Heart left ventricle (tissue), 16 donors: ENCODE measurements at regions not wholly inside any gene's neighbourhood (a gene's known extent, or its start where the extent isn't known, plus 50 kb on each side); places are given as distances from the start of the nearest gene placed in this dataset.

Experiments
- ATAC-seq, 4 donors: fragments of 200-7000 bp; cut with Tn5 transposase; one replicate each; pipeline ENCODE4 v1.9.1; 2020 to 2022; ENCODE audit warnings: moderate library complexity in 4 of 4, mild to moderate bottlenecking in 3 of 4, moderate number of reproducible peaks in 1 of 4
- DNase-seq, 5 donors: peaks; one replicate each; pipeline ENCODE4 v3.0.0-alpha.2; 2020
- H3K27ac ChIP-seq, 12 donors: fragments of 200-600 bp; sonication (generic) in 4 of 12; one replicate each; pipeline versions ENCODE4 v1.5.0 to v1.8.0; 2016 to 2022; ENCODE audit warnings: mild to moderate bottlenecking in 2 of 12
- H3K27me3 ChIP-seq, 9 donors: fragments of 200-600 bp; sonication (generic) in 2 of 9; one replicate each; pipeline versions ENCODE4 v1.5.1 to v1.8.0; 2016 to 2022; ENCODE audit warnings: mild to moderate bottlenecking in 3 of 9
- H3K36me3 ChIP-seq, 9 donors: fragments of 200-600 bp; sonication (generic) in 2 of 9; one replicate each; pipeline versions ENCODE4 v1.5.0 to v1.8.0; 2018 to 2022; ENCODE audit warnings: mild to moderate bottlenecking in 2 of 9
- H3K4me1 ChIP-seq, 12 donors: fragments of 200-600 bp; sonication (generic) in 4 of 12; one replicate each; pipeline versions ENCODE4 v1.5.0 to v1.8.0; 2016 to 2022; ENCODE audit warnings: mild to moderate bottlenecking in 3 of 12
- H3K4me3 ChIP-seq, 12 donors: fragments of 200-600 bp; sonication (generic) in 4 of 12; one replicate each; pipeline versions ENCODE4 v1.5.0 to v1.8.0; 2017 to 2022; ENCODE audit warnings: mild to moderate bottlenecking in 9 of 12, moderate library complexity in 4 of 12
- H3K9me3 ChIP-seq, 12 donors: fragments of 200-600 bp; sonication (generic) in 4 of 12; one replicate each; pipeline versions ENCODE4 v1.5.0 to v1.8.0; 2016 to 2022; ENCODE audit warnings: mild to moderate bottlenecking in 1 of 12
- CTCF ChIP-seq, 12 donors: fragments of 200-600 bp; sonication (generic) in 4 of 12; IDR thresholded peaks; one replicate each; pipeline versions ENCODE4 v1.5.0 to v1.8.0; 2018 to 2022; ENCODE audit warnings: antibody characterized with exemption in 12 of 12, mild to moderate bottlenecking in 5 of 12
- POLR2A ChIP-seq, 2 donors: fragments of 450-650 bp; IDR thresholded peaks; one replicate each; pipeline ENCODE4 v1.6.1; 2017; ENCODE audit warnings: antibody characterized with exemption in 2 of 2, mild to moderate bottlenecking in 2 of 2, moderate library complexity in 2 of 2
- WGBS, 4 donors: extraction: QIAGEN DNeasy Blood & Tissue Kit in 2 of 4; methylation state at CpG; one replicate each; pipeline versions ENCODE4 v1.1.5 to v1.1.7; 2013 to 2018; 5-methylcytosine and 5-hydroxymethylcytosine counted together
- intact Hi-C, 10 donors: fragments of 100-400 bp; cut with DNase I; formaldehyde crosslinking; loops; one replicate each; pipeline versions ENCODE4 v1.11.1 to v1.14.2; 2022
- donor health status: ischemic (EF 13 %, LVEDD 7.1; RV severe dilation, severe dysfunction).
- donor health status: healthy with polysubstance abuse.
- donor health status: DM: no; HTN: yes; CAD: no.
- donor health status: DM: no; HTN: no; CAD: no.
- donor health status: ischemic (EF 25% LVEDD 6.9; RV normal size, moderate dysfunction).
- donor health status: ischemic (EF 25% LVEDD 5.7; RV mildly dilated, moderate dysfunction).
- donor health status: healthy.
- donor health status: DM: yes; HTN: yes; CAD: no.
- donor health status: ischemic (EF 35%, LVEDD 5.7; RV mildly dilated, moderate dysfunction).
- donor health status: nonischemic (EF 11% LVEDD 7.7; RV severe dilation, severe dysfunction).
- donor health status: DM: yes; HTN: yes; CAD: no.
- donor health status: PGD.
- donor health status: ischemic (EF 29% LVEDD 5.4; RV normal size, mild dysfunction).
- donor health status: nonischemic (EF 23%, LVEDD 6.1; RV moderate dilation, normal function).

- Histone ChIP-seq H3K4me3 (no peak overlapping the region), H3K27ac (no peak overlapping the region), H3K4me1 (no peaks in the 10 kb centered on the region), H3K36me3 (no peaks in the 10 kb centered on the region), H3K27me3 (peaks cover 0 to 44% (median 7%) of the 10 kb centered on the region in 9 donors), H3K9me3 (no peaks in the 10 kb centered on the region)
- DNase-seq (no peak), ATAC-seq (no peak)
- intact Hi-C loops = no loop called here
- 57 to 75% (median 67%) methylated on average over 7 of the region's 7 CpGs for WGBS, 4 donors
- TF ChIP-seq POLR2A (IDR thresholded peaks at IDR 0.05) (no peak), CTCF (IDR thresholded peaks at IDR 0.05) (no peak)
These were observed 67.0 kb downstream of the OLIG1 start for GRCh38 chr21:33136847-33137502.

- H3K4me1 ChIP-seq = no peaks in the 10 kb centered on the region
- intact Hi-C loops = no loop called here
- no peaks in the 10 kb centered on the region for H3K9me3 ChIP-seq
- no peak overlapping the region for H3K27ac ChIP-seq
- no peaks in the 10 kb centered on the region for H3K36me3 ChIP-seq
- ATAC-seq (no peak), DNase-seq (no peak)
- H3K27me3 ChIP-seq = peaks cover 0 to 37% (median 4%) of the 10 kb centered on the region in 9 donors
- H3K4me3 ChIP-seq = no peak overlapping the region
- 75 to 91% (median 81%) methylated on average over 18 of the region's 18 CpGs for WGBS, 4 donors
- no peak for TF ChIP-seq CTCF (IDR thresholded peaks at IDR 0.05)
- TF ChIP-seq POLR2A (IDR thresholded peaks at IDR 0.05) = no peak
These were observed 69.1 kb downstream of the OLIG1 start for GRCh38 chr21:33139084-33139483.

GRCh38 chr21:33140288-33140687 lies 70.3 kb downstream of the OLIG1 start:
- no peak for ATAC-seq
- Histone ChIP-seq H3K27ac (no peak overlapping the region), H3K4me1 (no peaks in the 10 kb centered on the region), H3K9me3 (no peaks in the 10 kb centered on the region), H3K4me3 (no peak overlapping the region), H3K27me3 (peaks cover 0 to 40% (median 5%) of the 10 kb centered on the region in 9 donors), H3K36me3 (no peaks in the 10 kb centered on the region)
- intact Hi-C loops = no loop called here
- WGBS, 4 donors = 62 to 79% (median 71%) methylated on average over 2 of the region's 2 CpGs
- TF ChIP-seq CTCF (IDR thresholded peaks at IDR 0.05) = no peak
- no peak for TF ChIP-seq POLR2A (IDR thresholded peaks at IDR 0.05)
- DNase-seq = no peak

GRCh38 chr21:33146467-33146866 lies 76.5 kb downstream of the OLIG1 start:
- no peak overlapping the region for H3K27ac ChIP-seq
- no peaks in the 10 kb centered on the region for H3K9me3 ChIP-seq
- peaks cover 0 to 64% (median 10%) of the 10 kb centered on the region in 9 donors for H3K27me3 ChIP-seq
- H3K4me3 ChIP-seq = no peak overlapping the region
- no peak for TF ChIP-seq CTCF (IDR thresholded peaks at IDR 0.05)
- ATAC-seq = no peak
- H3K36me3 ChIP-seq = no peaks in the 10 kb centered on the region
- H3K4me1 ChIP-seq = no peaks in the 10 kb centered on the region
- no peak for DNase-seq
- 48 to 64% (median 58%) methylated on average over 4 of the region's 4 CpGs for WGBS, 4 donors
- intact Hi-C loops = no loop called here
